Right kidney (tissue), 1 donor: ENCODE measurements at regions not wholly inside any gene's neighbourhood (a gene's known extent, or its start where the extent isn't known, plus 50 kb on each side); places are given as distances from the start of the nearest gene placed in this dataset.
"Not testable (repeated sequence)": the region's sequence is repeated elsewhere in the genome, so short reads cannot be mapped to it uniquely, and the experiment has no call there.

Experiments
- DNase-seq: peaks from one replicate; pipeline ENCODE4 v3.0.0-alpha.2; 2016

GRCh38 chr11:24390016-24390415, 106.8 kb upstream of the LUZP2 start:
- DNase-seq: no peak

GRCh38 chr11:24390762-24391161, 106.1 kb upstream of the LUZP2 start:
- no peak for DNase-seq

- DNase-seq: no peak
Observed at GRCh38 chr11:24391167-24391566, 105.7 kb upstream of the LUZP2 start.

GRCh38 chr11:24400059-24400665, 96.7 kb upstream of the LUZP2 start:
- DNase-seq: no peak

GRCh38 chr11:24406389-24406788, 90.5 kb upstream of the LUZP2 start:
- no peak for DNase-seq

- no peak for DNase-seq
Observed at GRCh38 chr11:24406980-24407379, 89.9 kb upstream of the LUZP2 start.

GRCh38 chr11:24407733-24408132, 89.1 kb upstream of the LUZP2 start:
- DNase-seq: no peak

- DNase-seq: no peak
Observed at GRCh38 chr11:24408202-24408601, 88.7 kb upstream of the LUZP2 start.

GRCh38 chr11:24411791-24412190, 85.1 kb upstream of the LUZP2 start:
- DNase-seq: no peak

- no peak for DNase-seq
Observed at GRCh38 chr11:24412722-24413121, 84.1 kb upstream of the LUZP2 start.

- DNase-seq: no peak
Observed at GRCh38 chr11:24413391-24413790, 83.5 kb upstream of the LUZP2 start.

GRCh38 chr11:24415955-24416636, 80.8 kb upstream of the LUZP2 start:
- not testable (repeated sequence) for DNase-seq

GRCh38 chr11:24421766-24422165, 75.1 kb upstream of the LUZP2 start:
- no peak for DNase-seq

GRCh38 chr11:24422376-24422775, 74.5 kb upstream of the LUZP2 start:
- DNase-seq: no peak

GRCh38 chr11:24437123-24437522, 59.7 kb upstream of the LUZP2 start:
- DNase-seq: no peak
